ENCODE measurements at regions not wholly inside any gene's neighbourhood (a gene's known extent, or its start where the extent isn't known, plus 50 kb on each side); places are given as distances from the start of the nearest gene placed in this dataset.

DNA sequence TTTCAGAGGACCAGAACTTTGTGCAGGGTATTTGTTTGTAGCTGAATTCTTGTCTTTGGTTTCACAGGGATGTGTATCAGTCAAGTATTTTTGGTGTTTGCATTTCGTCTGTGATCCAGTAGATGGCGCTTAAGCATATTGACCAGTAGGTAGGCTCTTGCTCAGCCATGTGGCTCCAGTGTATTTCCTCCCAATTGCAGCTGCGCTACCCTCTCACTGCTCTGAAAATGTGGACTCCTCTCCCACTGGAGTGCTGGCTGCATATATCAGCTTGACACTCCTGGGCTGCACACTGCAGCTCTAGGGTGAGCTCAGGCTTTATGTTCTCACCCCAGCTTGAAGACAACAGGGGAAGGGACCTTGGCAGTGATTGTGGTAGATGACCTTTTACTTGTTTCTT, 1264.3 kb upstream of the ALCAM start:
- ChIA-PET POLR2A (no interaction called here), CTCF (interaction anchor here (0.9 to 2.5 kb wide), 16 partner anchors 9 to 1416 kb away, joined by 3 to 25 read pairs (median 4); no protein-coding TSS in a partner anchor)
- peak; percentile 60 for TF ChIP-seq CTCF (IDR thresholded peaks at IDR 0.05; ENCODE audit: control extremely low read depth, extremely low read depth, low read depth, missing control alignments)
- DNase-seq (ENCODE audit: extremely low spot score) = peak; percentile 46

DNA sequence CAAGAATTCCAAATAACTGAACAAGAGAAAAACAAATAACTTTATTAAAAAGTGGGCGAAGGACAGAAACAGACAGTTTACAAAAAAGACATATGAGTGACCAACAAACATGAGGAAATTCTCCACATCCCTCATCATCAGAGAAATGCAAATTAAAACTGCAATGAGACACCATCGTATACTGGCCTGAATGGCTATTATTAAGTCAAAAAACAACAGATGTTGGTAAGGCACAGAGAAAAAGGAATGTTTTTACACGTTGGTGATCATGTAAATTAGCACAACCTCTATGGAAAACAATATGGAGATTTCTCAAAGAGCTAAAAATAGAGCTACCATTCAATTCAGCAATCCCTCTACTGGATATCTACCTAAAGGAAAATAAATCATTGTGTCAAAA, 1260.4 kb upstream of the ALCAM start:
- no peak for DNase-seq (ENCODE audit: extremely low spot score)
- POLR2A ChIA-PET = no interaction called here
- CTCF ChIA-PET = no interaction called here
- TF ChIP-seq CTCF (IDR thresholded peaks at IDR 0.05; ENCODE audit: control extremely low read depth, extremely low read depth, low read depth, missing control alignments) = no peak

- TF ChIP-seq CTCF (IDR thresholded peaks at IDR 0.05; ENCODE audit: control extremely low read depth, extremely low read depth, low read depth, missing control alignments) = no peak
- ChIA-PET POLR2A (no interaction called here), CTCF (no interaction called here)
- no peak for DNase-seq (ENCODE audit: extremely low spot score)
Measured at GRCh38 chr3:104108522-104108921, 1258.2 kb upstream of the ALCAM start.

DNA sequence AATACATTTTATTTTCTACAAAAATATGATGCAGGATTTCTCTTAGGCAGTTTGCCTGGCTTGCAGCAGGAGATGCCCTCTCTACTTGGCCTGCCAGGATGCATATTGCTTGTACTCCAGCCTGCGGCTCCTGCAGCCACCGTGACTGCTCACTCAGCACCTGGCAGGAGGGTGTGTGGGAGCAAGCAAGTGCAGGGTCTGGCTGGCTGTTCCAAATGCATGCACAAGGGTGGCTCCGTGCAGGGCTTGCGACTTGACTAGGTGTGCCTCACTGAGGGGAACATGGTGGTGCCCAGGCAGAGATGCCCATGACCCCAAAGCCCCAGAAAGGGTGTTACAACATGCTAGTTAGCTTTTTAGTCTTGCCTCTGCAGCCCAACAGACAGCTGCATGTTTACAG, 1240.2 kb upstream of the ALCAM start:
- ChIA-PET POLR2A (no interaction called here), CTCF (interaction anchor here (1.2 to 1.5 kb wide), 3 partner anchors 12 to 24 kb away, joined by 3 to 5 read pairs (median 3); no protein-coding TSS in a partner anchor)
- TF ChIP-seq CTCF (IDR thresholded peaks at IDR 0.05; ENCODE audit: control extremely low read depth, extremely low read depth, low read depth, missing control alignments) = no peak
- no peak for DNase-seq (ENCODE audit: extremely low spot score)

DNA sequence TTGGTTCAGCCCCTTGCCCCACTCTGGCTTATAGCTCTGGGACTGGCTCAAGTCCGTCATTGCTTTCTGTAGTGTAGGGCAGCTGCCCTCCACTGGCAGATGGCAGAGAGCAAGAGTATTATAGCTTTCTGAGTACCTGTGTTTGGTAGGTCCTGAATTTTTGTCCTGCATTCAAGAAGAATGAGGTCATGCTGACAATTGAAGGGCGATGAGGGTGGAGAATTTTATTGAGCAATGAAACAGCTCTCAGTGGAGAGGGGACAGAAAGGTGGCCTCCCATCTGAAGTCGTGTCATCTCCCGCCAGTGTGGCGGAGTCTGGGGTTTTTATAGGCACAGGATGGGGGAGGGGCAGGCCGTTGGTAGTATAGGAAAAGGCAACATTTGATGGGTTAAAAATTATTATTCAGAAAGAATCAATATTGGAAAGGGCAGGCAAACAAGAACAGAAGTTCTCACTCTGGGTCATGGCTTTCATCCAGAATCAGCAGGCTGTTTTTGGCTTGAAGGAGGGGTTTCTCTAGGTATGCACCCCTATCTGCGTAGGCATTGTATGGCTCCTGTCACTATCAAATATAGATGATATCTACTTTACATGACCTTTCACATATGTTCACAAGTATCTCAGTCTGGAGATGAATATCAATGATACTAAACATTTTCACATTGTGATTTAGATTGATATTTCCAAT, 1239.7 kb upstream of the ALCAM start:
- ChIA-PET CTCF (interaction anchor here (1.2 to 1.5 kb wide), 4 partner anchors 11 to 25 kb away, joined by 3 to 5 read pairs (median 3); no protein-coding TSS in a partner anchor), POLR2A (no interaction called here)
- TF ChIP-seq CTCF (IDR thresholded peaks at IDR 0.05; ENCODE audit: control extremely low read depth, extremely low read depth, low read depth, missing control alignments) = no peak
- no peak for DNase-seq (ENCODE audit: extremely low spot score)

GRCh38 chr3:104127830-104128229, 1238.9 kb upstream of the ALCAM start:
- POLR2A ChIA-PET = no interaction called here
- no peak for TF ChIP-seq CTCF (IDR thresholded peaks at IDR 0.05; ENCODE audit: control extremely low read depth, extremely low read depth, low read depth, missing control alignments)
- no peak for DNase-seq (ENCODE audit: extremely low spot score)
- CTCF ChIA-PET = interaction anchor here (1.2 to 2.0 kb wide), 3 partner anchors 11 to 16 kb away, joined by 3 to 7 read pairs (median 3); no protein-coding TSS in a partner anchor

Measured in GM10248 (cell line).